ENCODE measurements at regions not wholly inside any gene's neighbourhood (a gene's known extent, or its start where the extent isn't known, plus 50 kb on each side); places are given as distances from the start of the nearest gene placed in this dataset.

DNA sequence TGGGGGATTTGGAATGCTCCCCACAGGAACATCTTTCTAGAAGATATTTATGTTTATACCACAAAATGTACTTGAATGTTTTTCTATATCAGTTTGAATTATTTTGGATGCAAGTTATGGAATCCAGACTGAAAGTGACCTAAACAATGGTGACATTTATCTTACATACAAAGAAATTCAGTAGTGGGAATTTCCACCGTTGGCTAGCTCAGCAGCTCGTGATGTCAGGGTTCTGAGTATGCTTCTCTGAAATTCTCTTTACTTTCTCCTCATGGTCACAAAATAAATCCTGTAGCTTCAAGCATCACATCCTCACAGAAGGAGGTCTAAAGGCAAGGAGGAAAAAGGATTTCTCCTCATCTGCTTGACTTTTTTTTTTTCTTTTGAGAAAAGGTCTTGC lies 105.3 kb downstream of the AKAIN1 start:
- in situ Hi-C loops (cut with MboI; ENCODE audit: low pct_unique_long_range_greater_than_20kb, low sequenced_read_pairs, unreplicated experiment), result loop anchor here (25.0 kb wide), 1 partner anchor 746 kb away; no protein-coding TSS in a partner anchor
- no peak for DNase-seq (ENCODE audit: low spot score)
- TF ChIP-seq, protein P1, sequence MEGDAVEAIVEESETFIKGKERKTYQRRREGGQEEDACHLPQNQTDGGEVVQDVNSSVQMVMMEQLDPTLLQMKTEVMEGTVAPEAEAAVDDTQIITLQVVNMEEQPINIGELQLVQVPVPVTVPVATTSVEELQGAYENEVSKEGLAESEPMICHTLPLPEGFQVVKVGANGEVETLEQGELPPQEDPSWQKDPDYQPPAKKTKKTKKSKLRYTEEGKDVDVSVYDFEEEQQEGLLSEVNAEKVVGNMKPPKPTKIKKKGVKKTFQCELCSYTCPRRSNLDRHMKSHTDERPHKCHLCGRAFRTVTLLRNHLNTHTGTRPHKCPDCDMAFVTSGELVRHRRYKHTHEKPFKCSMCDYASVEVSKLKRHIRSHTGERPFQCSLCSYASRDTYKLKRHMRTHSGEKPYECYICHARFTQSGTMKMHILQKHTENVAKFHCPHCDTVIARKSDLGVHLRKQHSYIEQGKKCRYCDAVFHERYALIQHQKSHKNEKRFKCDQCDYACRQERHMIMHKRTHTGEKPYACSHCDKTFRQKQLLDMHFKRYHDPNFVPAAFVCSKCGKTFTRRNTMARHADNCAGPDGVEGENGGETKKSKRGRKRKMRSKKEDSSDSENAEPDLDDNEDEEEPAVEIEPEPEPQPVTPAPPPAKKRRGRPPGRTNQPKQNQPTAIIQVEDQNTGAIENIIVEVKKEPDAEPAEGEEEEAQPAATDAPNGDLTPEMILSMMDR (IDR thresholded peaks at IDR 0.05; ENCODE audit: extremely low read depth, insufficient read depth, missing control alignments), result no peak

DNA sequence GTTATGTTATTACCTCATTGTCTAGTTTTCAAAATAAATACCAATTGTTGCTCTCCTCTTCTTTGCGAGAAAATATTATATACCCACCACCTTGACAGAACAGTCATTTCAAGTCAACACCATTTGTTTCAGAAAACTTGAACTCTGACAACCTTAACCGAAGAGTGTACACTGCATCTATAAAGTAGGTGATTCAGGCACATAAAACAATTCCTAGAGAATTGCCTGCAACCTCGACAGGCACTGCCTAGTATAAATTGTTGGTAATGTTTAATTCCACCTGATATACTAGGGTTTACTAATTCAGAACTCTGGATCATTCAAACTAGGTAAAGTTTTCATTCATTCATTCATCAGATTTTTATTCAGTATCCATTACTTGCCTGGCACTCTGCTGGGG lies 121.8 kb downstream of the AKAIN1 start:
- TF ChIP-seq, protein P1 (IDR thresholded peaks at IDR 0.05; ENCODE audit: extremely low read depth, insufficient read depth, missing control alignments), result no peak
- no peak for DNase-seq (ENCODE audit: low spot score)
- in situ Hi-C loops (cut with MboI; ENCODE audit: low pct_unique_long_range_greater_than_20kb, low sequenced_read_pairs, unreplicated experiment), result loop anchor here (25.0 kb wide), 1 partner anchor 762 kb away; no protein-coding TSS in a partner anchor

DNA sequence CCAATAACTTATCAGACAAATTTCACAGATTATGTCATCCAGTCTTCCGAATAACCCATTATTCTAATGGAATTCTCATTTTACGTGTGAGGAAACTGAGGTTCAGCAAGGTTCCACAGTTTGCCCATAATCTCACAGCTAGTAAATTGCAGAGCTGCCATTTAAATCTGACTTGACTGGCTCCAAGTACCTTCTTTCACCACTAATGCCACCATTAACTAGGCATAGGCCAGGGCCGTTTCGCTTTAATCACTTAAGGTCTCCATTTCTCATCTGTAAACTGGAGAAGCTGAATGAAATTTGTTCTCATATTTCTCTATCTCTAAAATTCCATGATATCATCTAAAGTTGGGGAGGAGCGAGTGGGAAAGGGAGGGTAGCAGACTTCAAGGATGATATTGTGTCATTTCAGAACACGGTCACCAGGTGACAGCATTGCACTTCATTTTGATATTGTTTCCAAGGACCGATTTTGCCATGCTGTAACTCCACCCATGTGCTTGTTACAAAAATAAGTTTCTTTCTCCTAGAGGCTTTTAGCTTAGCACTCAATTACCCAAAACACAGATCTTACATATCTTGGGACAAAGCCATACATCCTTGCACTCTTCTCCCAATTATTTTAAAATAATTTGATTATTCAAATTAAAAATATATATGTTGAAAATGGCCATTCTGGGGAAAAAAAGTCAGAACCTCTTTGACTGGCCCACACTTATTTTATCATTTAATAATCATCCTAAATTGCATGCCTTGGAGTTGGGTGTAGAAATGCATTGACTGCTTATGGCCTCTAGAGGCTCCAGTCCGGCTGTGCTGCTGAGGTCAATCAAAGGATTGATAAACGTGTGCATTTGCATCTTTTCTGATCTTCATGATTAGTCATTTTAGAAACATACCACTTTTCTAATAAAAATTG lies 123.8 kb downstream of the AKAIN1 start:
- peak; percentile 36 for DNase-seq (ENCODE audit: low spot score)
- TF ChIP-seq, protein P1 (IDR thresholded peaks at IDR 0.05; ENCODE audit: extremely low read depth, insufficient read depth, missing control alignments), result peak; percentile 70
- in situ Hi-C loops (cut with MboI; ENCODE audit: low pct_unique_long_range_greater_than_20kb, low sequenced_read_pairs, unreplicated experiment), result loop anchor here (25.0 kb wide), 1 partner anchor 961 kb away; no protein-coding TSS in a partner anchor

DNA sequence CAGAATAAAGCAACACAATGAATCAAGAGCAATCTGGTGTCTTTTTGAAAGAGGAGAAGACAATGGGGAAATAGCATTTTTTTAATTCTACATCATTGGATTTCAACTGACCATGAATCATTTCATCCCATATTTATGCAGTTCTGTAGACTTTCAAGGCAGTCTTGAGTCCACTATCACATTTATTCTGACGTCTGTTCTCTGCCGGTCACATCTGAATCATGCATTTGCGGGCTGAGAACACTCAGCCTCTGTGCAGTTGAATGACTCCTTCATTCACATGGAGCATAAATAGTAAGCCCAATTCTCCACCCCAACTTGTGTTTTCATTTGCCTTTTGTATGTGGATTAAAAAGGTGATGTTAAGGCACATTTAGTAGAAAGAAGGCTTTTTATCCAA lies 128.2 kb downstream of the AKAIN1 start:
- DNase-seq (ENCODE audit: low spot score), result no peak
- in situ Hi-C loops (cut with MboI; ENCODE audit: low pct_unique_long_range_greater_than_20kb, low sequenced_read_pairs, unreplicated experiment), result loop anchor here (25.0 kb wide), 1 partner anchor 957 kb away; no protein-coding TSS in a partner anchor
- TF ChIP-seq, protein P1 (IDR thresholded peaks at IDR 0.05; ENCODE audit: extremely low read depth, insufficient read depth, missing control alignments), result no peak

DNA sequence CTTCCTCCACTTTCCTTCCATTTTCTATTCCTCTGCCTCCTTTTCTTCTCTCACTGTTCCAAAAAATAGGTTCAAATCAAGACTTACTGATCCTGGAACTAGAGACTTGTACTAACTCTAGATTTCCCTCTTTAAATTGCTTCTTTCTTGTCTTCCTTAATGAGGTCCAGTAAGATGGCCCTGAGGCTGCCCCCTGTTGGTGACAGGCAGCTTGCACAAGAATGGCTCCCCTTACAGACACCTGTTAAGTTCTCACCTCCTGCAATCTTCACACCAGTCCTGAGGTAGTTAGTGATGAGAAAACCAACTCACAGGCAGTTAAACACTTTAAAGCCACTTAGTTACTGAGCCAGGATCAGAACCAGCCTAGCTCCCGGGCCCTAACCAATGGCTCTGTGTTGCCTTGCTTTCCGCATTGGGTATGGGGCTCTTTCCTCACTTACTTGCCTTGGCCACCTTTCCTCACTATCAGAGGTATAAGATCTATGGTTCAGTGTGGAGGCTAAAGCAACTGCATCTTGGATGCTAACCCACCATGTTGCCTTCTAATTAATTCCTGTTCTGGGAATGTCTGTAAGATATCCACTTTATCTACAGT lies 130.6 kb downstream of the AKAIN1 start:
- TF ChIP-seq, protein P1 (IDR thresholded peaks at IDR 0.05; ENCODE audit: extremely low read depth, insufficient read depth, missing control alignments), result peak; percentile 62
- in situ Hi-C loops (cut with MboI; ENCODE audit: low pct_unique_long_range_greater_than_20kb, low sequenced_read_pairs, unreplicated experiment), result loop anchor here (25.0 kb wide), 1 partner anchor 954 kb away; no protein-coding TSS in a partner anchor
- no peak for DNase-seq (ENCODE audit: low spot score)

DNA sequence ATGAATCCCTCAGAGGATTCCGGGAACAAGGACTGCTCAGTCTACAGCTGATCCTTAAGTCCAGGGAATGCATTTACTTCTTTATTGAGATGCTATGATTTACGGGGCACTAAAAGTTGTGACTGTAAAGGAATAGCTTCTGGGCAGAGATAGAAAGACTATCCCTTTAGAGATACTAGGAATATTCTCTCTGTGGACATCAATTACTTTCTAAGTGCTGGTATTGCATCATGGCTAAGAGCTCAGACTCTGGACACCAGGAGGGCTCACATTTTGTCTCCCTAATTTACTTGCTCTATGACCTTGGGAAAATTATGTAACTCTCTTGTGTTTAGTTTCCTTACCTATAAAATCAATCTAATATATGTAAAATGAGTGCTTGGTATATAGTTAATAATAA lies 131.4 kb downstream of the AKAIN1 start:
- in situ Hi-C loops (cut with MboI; ENCODE audit: low pct_unique_long_range_greater_than_20kb, low sequenced_read_pairs, unreplicated experiment), result loop anchor here (25.0 kb wide), 1 partner anchor 953 kb away; no protein-coding TSS in a partner anchor
- TF ChIP-seq, protein P1 (IDR thresholded peaks at IDR 0.05; ENCODE audit: extremely low read depth, insufficient read depth, missing control alignments), result no peak
- no peak for DNase-seq (ENCODE audit: low spot score)
